ENCODE measurements at regions not wholly inside any gene's neighbourhood (a gene's known extent, or its start where the extent isn't known, plus 50 kb on each side); places are given as distances from the start of the nearest gene placed in this dataset.

DNA sequence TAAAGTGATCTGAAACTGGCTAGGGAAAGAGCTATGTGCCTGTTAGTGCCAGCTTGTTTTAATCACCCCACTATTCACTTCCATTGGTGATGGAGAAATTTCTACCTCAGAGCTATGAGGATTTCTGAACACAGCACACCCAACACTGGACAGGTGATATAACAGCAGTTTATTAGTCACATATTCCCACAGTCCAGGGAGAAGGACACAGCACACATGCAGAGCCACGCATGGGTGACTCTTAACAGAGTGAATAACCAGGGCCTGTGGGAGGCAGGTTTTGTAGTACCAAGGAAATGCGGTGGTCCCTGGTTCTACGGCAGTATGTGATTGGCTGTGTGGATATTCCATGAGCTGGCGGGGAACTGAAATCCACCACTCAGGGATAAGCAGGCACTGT is 455.1 kb downstream of the BTG1 start:
- TF ChIP-seq CTCF (IDR thresholded peaks at IDR 0.05) (no peak), POLR2A (IDR thresholded peaks at IDR 0.05) (no peak)

Data from right lobe of liver (tissue), 4 donors.